ENCODE measurements at regions not wholly inside any gene's neighbourhood (a gene's known extent, or its start where the extent isn't known, plus 50 kb on each side); places are given as distances from the start of the nearest gene placed in this dataset.

GRCh38 chr2:39871291-39871761 lies 92.3 kb upstream of the THUMPD2 start:
- TF ChIP-seq CTCF (IDR thresholded peaks at IDR 0.05) (no peak), POLR2A (IDR thresholded peaks at IDR 0.05) (no peak)
